GDM1 (cell line): ENCODE measurements at regions not wholly inside any gene's neighbourhood (a gene's known extent, or its start where the extent isn't known, plus 50 kb on each side); places are given as distances from the start of the nearest gene placed in this dataset.

ENCODE experiments used
- DNase-seq: peaks from one replicate; lab custom pipeline; 2025; lab: John Stamatoyannopoulos, UW

DNA sequence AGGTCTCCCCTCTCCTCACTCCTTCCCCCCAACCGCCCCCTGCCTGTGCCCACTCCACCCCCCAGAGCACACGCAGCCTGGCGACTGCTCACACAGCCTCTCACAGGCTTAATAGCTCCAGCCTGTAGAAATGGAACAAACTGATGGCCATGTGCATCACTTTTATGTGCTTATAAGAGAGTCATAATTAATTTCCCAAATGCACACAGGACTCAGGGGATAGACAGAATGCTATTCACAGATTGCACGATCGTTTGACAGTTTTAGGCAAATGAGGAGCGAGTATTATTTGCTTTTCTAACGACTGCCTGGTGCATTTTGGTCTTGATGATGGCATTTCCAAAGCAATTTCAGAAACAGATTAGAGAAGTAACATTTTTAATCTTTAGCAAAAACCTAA lies 97.7 kb upstream of the VSTM2B start:
- DNase-seq: no peak

DNA sequence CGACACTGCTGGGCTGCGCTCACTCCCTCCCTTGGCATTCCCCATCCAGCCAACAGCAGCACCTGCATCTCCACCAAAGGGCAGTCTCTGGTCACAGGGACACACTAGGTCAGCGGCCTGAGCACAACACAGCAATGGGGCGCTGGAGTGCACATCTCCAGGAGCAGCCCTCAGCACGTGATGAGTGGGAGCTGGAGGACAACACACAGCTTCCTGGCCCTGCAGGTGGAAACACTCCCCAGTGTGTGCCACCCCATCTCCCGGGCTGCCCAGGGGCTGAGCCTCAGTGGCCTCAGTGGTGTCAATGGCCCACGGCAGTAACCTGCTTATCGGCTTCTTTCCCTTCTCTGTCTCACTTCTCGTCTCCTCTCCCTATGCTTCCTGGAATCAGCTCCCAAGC lies 96.8 kb upstream of the VSTM2B start:
- no peak for DNase-seq

DNA sequence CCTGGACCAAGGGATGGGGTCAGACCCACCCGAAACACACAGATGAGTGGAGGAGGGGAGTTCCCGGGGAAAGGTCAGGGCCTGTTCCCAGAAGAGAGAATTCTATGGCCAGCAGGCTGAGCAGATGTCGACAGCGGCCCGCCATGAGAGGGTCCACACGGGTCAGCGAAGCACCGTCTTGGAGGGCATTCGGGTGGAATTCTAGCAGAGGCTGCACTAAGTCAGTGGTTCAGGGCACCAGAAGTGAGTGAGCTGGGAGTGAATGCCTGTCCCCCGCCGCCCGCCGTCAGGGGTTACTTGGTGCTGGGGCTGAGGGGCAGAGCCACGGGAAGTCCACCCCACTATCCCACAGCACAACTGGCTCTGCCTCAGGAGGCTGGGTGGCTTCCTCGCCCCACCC lies 96.2 kb upstream of the VSTM2B start:
- no peak for DNase-seq

DNA sequence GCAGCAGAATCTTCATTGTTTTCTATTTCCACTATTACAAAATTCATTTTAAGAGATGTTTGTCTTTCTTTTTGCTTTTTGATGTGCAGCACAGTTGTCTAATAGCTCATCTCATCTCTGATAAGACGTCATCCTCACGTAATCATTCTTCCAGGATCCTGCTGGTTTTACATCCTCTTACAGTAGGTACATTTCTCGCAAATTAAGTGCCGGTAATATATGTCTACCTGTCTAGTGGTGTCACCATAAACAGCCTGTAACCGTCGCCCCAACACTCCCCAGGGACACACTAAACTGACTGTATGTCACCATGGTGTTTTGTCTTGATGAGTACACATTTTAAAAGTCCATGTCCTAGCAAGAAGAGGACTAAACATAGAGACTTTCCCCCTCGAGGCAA lies 94.5 kb upstream of the VSTM2B start:
- DNase-seq: no peak

DNA sequence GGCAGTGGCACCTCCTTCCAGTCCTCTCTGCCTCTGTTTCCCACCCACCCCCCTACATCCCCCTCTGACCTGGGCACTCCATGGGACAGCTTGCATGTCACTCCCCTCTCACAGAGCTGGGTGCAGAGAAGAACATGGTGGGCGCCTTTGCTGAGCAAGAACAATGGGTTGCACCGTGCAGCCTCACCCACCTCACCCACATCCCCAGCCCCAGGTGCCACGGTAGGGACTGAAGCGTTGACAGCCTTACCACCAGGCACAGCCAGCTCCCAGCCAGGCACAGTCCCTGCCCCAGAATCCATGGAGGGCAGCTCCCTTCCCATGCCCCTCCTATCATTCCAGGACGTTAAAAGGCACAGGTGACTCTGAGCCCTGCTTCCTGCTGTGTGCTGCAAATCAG lies 93.1 kb upstream of the VSTM2B start:
- no peak for DNase-seq

DNA sequence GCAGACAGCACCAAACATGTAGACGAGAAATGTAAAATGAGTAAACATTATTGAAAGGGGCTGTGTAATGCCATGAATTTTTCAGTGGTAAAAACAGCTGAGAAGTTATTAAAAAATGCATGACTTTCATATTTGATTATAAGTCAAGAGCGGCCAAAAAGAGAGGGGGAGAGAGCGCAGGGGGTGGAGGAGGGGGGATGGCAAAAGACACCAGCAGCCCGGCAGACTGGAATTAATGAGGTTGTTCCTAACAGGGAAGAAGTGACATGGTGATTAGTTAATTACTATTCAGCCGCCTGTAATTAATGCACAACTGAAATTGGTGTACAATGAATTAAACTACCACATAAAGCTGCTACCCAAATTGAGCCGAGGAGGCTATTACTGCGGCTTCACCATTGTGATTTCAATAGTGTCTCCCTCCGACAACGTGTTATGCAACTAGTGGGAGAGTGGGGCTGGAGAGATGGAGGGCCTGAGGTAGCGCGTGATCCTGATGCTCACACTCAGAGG lies 89.1 kb upstream of the VSTM2B start:
- DNase-seq: no peak

DNA sequence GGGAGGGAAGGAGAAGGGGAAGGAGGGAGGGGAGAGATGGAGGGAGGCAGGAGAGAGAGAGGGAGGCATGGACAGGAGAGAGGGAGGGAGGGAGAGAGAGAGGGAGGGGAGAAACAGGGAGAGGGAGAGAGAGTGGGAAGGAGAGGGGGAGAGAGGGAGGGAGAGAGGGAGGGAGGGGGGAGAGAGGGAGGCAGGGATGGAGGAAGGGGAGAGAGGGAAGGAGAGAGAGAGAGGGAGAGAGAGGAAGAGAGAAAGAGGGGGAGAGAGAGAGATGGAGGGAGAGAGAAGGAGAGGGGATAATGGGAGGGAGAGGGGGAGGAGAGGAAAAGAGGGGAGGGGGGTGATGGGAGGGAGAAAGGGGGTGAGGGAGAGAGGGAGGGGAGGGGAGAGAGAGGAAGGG lies 86.8 kb upstream of the VSTM2B start:
- no peak for DNase-seq

DNA sequence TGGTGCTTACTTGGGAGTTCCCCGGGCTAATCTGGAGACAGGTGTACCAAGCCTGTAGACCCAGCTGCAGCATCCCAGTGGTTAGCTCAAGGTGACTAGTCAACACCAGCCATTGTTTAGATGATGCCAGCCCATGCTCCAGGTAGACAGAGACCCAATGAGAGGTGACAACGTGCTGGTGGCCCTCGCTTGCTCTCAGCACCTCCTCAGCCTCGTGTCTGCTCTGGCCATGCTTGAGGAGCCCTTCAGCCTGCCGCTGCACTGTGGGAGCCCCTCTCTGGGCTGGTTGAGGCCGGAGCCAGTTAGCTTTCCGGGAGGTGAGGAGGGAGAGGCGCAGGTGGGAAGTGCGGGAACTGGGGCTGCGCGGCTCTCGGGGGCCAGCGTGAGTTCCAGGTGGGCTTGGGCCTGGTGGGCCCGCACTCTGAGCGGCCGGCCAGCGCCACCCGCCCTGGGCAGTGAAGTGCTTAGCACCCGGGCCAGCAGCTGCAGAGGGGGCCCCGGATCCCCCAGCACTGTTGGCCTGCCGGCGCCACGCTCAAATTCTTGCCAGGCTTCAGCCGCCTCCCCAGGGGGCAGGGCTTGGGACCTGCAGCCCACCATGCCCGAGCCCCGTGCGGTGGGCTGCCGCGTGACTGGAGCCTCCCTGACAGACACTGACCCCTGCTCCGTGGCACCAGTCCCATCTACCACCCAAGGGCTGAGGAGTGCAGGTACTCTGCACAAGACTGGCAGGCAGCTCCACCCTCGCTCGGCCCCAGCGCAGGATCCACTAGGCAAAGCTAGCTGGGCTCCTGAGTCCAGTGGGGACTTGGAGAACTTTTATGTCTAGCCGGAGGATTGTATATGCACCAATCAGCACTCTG lies 85.9 kb upstream of the VSTM2B start:
- DNase-seq: no peak

DNA sequence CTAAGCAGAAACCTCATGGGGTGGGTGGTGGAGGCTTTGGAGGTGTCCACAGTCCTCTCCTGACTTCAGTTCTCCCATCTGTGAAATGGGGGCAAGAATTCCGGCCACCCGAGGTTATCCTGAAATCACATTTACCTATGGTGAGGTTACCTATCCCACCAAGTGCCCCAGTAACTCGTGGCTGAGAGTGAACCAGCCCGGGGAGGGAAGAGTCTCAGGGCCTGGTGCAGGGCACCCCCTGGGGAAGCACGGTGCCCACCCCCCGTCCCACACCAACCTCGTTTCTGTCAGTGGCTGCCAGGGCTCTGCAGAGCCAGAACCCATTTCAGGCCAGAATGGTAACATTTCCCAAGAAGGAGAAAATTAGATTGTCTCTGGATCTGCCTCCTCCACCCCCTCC lies 83.7 kb upstream of the VSTM2B start:
- DNase-seq: no peak

DNA sequence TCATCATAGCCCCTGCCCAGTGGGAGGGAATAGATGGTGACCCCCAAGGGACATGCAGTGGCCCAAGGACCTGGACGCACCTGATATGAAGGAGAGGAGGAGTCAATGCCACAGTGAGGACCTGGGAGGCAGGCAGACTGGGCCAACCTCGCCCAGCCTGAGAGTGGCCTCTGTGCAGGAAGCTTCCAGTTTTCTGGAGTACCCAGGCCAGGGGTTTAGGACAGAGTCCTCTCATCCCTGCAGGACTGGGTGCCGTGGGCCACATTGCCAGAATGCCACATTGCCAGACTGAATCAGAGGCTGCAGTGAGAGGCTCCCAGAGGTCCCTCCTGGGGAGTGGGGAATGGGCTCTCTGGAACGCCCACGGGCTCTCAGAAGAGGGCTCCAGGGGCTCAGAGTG lies 82.9 kb upstream of the VSTM2B start:
- no peak for DNase-seq

DNA sequence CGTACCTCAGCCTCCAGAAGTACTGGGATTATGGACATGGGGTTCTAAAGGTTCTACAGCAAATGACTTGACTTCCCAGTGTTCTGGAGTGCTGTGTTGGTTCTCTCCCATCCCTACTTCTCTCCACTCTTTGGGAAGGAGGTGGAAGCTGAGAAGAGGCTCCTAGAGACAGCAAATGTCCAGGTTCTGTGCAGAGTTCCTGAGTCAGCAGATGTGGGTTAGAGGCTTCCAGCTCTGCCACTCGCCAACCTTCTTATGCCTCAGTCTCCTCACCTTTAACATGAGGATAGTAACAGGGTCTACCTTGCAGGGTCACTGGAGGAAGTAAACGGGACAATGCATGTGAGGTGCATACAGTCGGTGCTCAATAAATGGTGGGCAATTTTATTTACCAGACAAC lies 80.5 kb upstream of the VSTM2B start:
- DNase-seq: no peak

DNA sequence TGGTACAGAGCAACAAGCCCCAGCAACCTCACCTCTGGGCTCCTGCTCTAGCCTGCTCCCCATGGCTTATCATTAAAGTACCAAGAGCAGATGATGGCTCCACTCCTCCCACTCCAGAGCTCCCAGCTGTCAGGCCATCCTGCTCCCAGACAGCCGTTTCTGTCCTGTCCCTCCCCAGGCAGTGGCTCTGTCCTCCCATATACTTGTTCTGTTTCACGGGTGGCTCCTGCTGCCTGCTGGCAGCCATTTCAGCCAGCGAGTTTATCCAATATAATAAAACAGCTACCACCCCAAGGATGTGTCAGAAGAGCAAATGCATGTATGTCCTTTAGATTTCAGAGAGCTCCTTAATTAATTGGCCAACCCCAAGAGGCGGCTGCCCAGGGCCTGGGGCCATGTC lies 79.4 kb upstream of the VSTM2B start:
- no peak for DNase-seq

DNA sequence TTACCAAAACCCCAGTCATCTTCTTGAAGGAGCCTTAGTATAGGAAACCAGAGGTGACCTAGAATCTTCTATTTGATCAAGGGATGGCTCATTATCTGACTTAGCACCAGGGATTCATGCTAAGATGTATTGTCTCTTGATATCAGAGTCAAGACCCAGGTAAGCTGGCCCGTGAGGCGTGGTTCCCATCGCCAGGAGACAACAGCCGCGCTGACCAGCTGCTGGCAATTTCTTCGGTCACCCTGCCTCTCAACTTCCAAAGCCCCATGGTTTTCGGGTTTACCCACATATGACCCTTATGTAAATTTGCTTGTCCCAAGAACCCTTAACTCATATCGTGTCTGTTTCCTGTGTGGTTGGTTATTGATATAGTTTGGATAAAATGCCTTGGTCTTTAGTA lies 77.7 kb upstream of the VSTM2B start:
- no peak for DNase-seq

DNA sequence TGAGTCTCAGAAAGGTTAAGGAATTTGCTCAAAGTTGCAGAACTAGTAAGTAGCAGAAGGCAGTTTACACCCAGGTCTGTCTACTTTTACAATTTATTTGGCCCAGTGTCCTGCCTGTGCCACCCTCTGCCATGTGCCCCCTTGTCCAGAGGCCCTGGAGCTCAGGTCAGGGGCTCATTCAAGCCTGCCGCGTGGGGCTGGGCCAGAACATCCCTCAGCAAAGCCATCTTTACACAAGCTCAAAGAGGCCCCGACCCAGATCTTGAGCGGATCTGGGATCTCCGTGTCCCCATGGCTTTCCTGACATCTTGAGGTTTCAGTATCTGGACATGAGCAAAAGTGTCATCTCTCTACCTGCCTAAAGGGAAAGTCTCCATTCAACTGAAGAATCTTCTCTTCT lies 76.4 kb upstream of the VSTM2B start:
- DNase-seq: no peak

DNA sequence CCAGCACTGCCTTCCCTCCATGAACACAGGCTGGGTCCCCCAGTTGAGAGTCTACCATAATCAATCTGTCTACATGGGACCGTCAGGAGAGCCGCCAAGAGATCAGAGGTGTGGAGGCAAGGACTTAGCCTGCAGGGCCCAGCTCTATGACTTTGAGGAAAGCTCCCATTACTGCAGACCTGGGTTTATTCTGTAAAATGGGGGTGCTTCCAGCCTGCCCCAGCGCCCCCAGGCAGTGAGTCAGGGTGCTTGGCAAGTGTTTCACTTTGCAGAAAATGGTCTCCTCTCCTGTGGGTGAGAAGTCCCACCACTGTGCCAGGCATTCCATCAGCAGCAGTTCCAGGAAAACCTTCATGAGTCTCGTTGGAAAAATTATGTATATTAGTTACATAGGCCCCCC lies 75.5 kb upstream of the VSTM2B start:
- DNase-seq: no peak

DNA sequence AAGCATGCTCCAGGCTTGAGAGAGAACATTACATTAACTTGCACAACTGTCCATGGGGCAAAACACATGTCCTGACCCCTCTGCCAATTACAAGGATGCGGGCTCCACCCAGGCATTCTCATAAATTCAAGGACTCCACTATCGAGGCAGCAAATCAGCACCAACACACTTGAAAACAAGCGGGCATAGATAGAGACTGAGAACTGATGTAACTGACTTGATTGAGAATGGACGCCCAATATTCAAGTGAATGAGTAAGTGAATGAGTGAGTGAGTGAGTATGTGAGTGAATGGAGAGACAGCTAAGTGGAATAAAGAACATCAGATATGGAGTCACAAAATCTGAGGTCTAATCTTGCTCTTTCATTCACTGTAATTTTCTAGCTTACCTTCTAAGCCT lies 75.0 kb upstream of the VSTM2B start:
- no peak for DNase-seq

DNA sequence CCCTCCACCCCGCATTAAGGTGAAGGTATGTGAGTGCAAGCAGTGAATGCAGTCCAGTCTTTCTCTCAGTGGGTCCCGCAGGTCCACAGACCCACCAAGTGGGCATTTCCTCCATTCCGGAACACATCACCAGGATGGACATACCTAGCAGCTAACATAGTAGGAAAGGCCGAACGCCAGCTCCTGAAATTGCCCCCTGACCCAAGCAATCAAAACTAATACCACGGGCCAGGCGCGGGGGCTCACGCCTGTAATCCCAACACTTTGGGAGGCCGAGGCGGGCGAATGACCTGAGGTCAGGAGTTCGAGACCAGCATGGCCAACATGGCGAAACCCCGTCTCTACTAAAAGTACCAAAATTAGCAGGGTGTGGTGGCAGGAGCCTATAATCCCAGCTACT lies 71.7 kb upstream of the VSTM2B start:
- no peak for DNase-seq

DNA sequence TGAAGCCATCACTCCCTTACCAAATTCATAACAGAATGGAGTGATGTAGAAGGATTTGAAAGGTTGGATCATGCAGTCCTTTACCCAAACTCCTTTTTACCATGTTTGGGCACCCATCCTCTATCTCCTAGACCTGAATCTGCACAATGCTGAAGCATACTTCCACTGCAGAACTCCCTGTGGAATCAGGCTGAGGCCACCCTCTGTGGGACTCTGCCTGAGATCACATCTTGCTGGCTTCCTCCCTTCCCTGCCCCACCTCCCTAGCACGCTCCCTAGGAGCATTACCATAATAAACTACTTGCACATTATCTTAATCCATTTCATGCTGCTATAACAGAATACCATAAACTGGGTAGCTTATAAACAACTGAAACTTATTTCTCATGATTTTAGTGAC lies 68.4 kb upstream of the VSTM2B start:
- DNase-seq: no peak

DNA sequence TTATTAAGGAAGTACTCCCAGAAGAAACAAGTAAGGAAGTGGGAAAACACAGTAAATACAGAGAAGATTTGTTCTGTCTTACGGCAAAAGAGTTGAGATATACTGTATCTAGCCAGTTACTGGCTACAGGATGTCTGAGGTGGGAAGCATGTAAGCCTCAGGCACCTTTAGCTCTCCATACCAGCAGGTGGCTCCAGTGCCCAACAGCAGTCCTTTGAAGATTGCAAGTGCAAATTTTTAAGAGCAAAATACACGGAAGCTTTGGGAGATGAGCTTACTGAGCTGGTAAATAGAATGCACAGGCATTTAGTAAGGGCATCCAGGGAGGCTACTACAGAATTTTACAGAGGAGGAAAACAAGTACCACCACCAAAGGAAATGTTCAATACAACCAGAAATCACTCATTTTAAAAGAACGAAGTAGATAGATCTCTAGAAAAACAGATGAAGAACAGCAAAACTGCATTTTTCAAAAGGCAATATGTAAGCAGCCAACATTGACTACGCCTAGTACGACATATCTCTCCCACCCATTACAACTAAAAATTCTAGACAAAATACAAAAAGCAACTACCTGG lies 57.9 kb upstream of the VSTM2B start:
- DNase-seq: no peak

DNA sequence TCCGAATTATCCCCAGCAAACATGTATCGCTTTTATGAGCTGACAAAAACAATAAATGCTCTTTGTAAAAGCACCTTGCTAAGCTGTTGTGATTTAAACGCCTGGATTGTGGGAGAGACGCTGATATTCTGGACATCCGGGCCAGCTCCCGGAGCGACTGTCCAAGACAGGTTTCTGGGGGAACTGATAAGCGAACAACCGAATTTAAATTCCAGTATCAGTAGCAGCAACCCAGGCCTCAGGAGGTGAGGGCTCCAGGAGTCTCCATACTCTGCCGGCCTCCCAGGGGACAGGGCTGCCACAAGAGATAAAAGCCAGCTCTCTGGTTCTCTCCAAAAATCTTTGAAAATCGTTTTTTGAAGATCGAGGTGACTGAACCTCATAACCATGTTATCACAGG lies 50.3 kb upstream of the VSTM2B start:
- DNase-seq: no peak
